Liver (tissue), 8 donors: ENCODE measurements at regions not wholly inside any gene's neighbourhood (a gene's known extent, or its start where the extent isn't known, plus 50 kb on each side); places are given as distances from the start of the nearest gene placed in this dataset.

Experiments used
- DNase-seq: peaks from one replicate; pipeline ENCODE4 v3.0.0-alpha.2; 2017; ENCODE audit warnings: low spot score
- H3K27ac ChIP-seq, 2 donors: one replicate each; pipeline ENCODE4 v1.7.0; 2013; ENCODE audit warnings: inconsistent platforms in 2 of 2, low read length in 2 of 2, control low read depth in 1 of 2, low read depth in 1 of 2, mild to moderate bottlenecking in 1 of 2
- H3K27me3 ChIP-seq, 4 donors: one replicate each; pipeline versions ENCODE4 v1.6.1 to v1.7.0; 2013; ENCODE audit warnings: low read length in 3 of 4, inconsistent platforms in 1 of 4, mild to moderate bottlenecking in 1 of 4, moderate library complexity in 1 of 4; ENCODE audit not compliant: control insufficient read depth in 4 of 4, insufficient read depth in 4 of 4
- H3K36me3 ChIP-seq, 4 donors: one replicate each; pipeline versions ENCODE4 v1.6.1 to v1.7.0; 2013; ENCODE audit warnings: low read length in 3 of 4, mild to moderate bottlenecking in 3 of 4, low read depth in 1 of 4, moderate library complexity in 1 of 4; ENCODE audit not compliant: control insufficient read depth in 4 of 4, insufficient read depth in 3 of 4
- H3K4me1 ChIP-seq, 4 donors: one replicate each; pipeline versions ENCODE4 v1.6.1 to v1.7.0; 2013; ENCODE audit warnings: low read length in 3 of 4, mild to moderate bottlenecking in 3 of 4, moderate library complexity in 1 of 4; ENCODE audit not compliant: control insufficient read depth in 4 of 4, insufficient read depth in 4 of 4
- H3K4me3 ChIP-seq, 3 donors: one replicate each; pipeline versions ENCODE4 v1.6.1 to v1.7.0; 2013; ENCODE audit warnings: low read length in 3 of 3, control low read depth in 1 of 3, low read depth in 1 of 3, mild to moderate bottlenecking in 1 of 3
- H3K9ac ChIP-seq, 2 donors: one replicate each; pipeline ENCODE4 v1.7.0; 2013; ENCODE audit warnings: low read length in 2 of 2, mild to moderate bottlenecking in 2 of 2, moderate library complexity in 2 of 2, control low read depth in 1 of 2, low read depth in 1 of 2
- H3K9me3 ChIP-seq, 4 donors: one replicate each; pipeline versions ENCODE4 v1.6.1 to v1.7.0; 2013; ENCODE audit warnings: low read length in 3 of 4; ENCODE audit not compliant: control insufficient read depth in 4 of 4
- ATF3 ChIP-seq: IDR thresholded peaks from 2 replicates; pipeline ENCODE4 v1.6.1; 2016; ENCODE audit warnings: antibody characterized with exemption
- CTCF ChIP-seq: fragments of 150-350 bp; IDR thresholded peaks from 2 replicates; pipeline ENCODE4 v1.5.1; 2017; ENCODE audit warnings: improper control_type of control experiment, low read depth, low read length; ENCODE audit not compliant: missing input control
- EGR1 ChIP-seq, 2 donors: IDR thresholded peaks; 2 replicates each; pipeline ENCODE4 v1.6.1; 2016 to 2018; ENCODE audit warnings: antibody characterized with exemption in 2 of 2, low read depth in 2 of 2
- FOXA1 ChIP-seq: IDR thresholded peaks from 2 replicates; pipeline ENCODE4 v1.6.1; 2016; ENCODE audit warnings: antibody characterized with exemption
- FOXA2 ChIP-seq: IDR thresholded peaks from 2 replicates; pipeline ENCODE4 v1.6.1; 2016; ENCODE audit warnings: antibody characterized with exemption
- GABPA ChIP-seq, 2 donors: IDR thresholded peaks in 1 of 2; conservative IDR thresholded peaks in 1 of 2; 2 replicates each; pipeline ENCODE4 v1.6.1; 2016; ENCODE audit warnings: antibody characterized with exemption in 2 of 2, mild to moderate bottlenecking in 1 of 2, moderate library complexity in 1 of 2
- HNF4A ChIP-seq, 2 donors: conservative IDR thresholded peaks; 2 replicates each; pipeline ENCODE4 v1.6.1; 2016; ENCODE audit warnings: antibody characterized with exemption in 2 of 2, mild to moderate bottlenecking in 2 of 2
- HNF4G ChIP-seq: IDR thresholded peaks from 2 replicates; pipeline ENCODE4 v1.6.1; 2016; ENCODE audit warnings: antibody characterized with exemption
- JUND ChIP-seq, 2 donors: IDR thresholded peaks; 2 replicates each; pipeline ENCODE4 v1.6.1; 2016; ENCODE audit warnings: antibody characterized with exemption in 2 of 2
- MAX ChIP-seq: IDR thresholded peaks from 2 replicates; pipeline ENCODE4 v1.6.1; 2016; ENCODE audit warnings: antibody characterized with exemption
- NR2F2 ChIP-seq: IDR thresholded peaks from 2 replicates; pipeline ENCODE4 v1.6.1; 2016; ENCODE audit warnings: antibody characterized with exemption
- RAD21 ChIP-seq, 2 donors: IDR thresholded peaks; 2 replicates each; pipeline ENCODE4 v1.6.1; 2016; ENCODE audit warnings: antibody characterized with exemption in 2 of 2, mild to moderate bottlenecking in 2 of 2
- REST ChIP-seq: IDR thresholded peaks from 2 replicates; pipeline ENCODE4 v1.6.1; 2016; ENCODE audit warnings: antibody characterized with exemption, mild to moderate bottlenecking
- RXRA ChIP-seq, 2 donors: IDR thresholded peaks; 2 replicates each; pipeline ENCODE4 v1.6.1; 2017 to 2018; ENCODE audit warnings: antibody characterized with exemption in 2 of 2, mild to moderate bottlenecking in 1 of 2
- SP1 ChIP-seq: IDR thresholded peaks from 2 replicates; pipeline ENCODE4 v1.6.1; 2018; ENCODE audit warnings: antibody characterized with exemption, mild to moderate bottlenecking
- TAF1 ChIP-seq: conservative IDR thresholded peaks from 2 replicates; pipeline ENCODE4 v1.6.1; 2016; ENCODE audit warnings: antibody characterized with exemption, mild to moderate bottlenecking
- YY1 ChIP-seq: IDR thresholded peaks from 2 replicates; pipeline ENCODE4 v1.6.1; 2016; ENCODE audit warnings: antibody characterized with exemption, mild to moderate bottlenecking
- ZBTB33 ChIP-seq: IDR thresholded peaks from 2 replicates; pipeline ENCODE4 v1.6.1; 2016; ENCODE audit warnings: antibody characterized with exemption
- WGBS: extraction: QIAGEN DNeasy Blood & Tissue Kit; methylation state at CpG from one replicate; pipeline ENCODE4 v1.1.7; 2013; 5-methylcytosine and 5-hydroxymethylcytosine counted together
- donor health status: healthy.
- donor health status: healthy.
- donor health status: healthy.
- donor health status: healthy.
- donor health status: healthy.

- no peak for DNase-seq
- TF ChIP-seq ZBTB33 (no peak), ATF3 (no peak), NR2F2 (no peak), EGR1 (IDR thresholded peaks at IDR 0.05; ENCODE audit: low read depth in 2 of 2) (no peak), HNF4A (conservative IDR thresholded peaks at IDR 0.05) (no peak), FOXA2 (no peak), TAF1 (no peak), RXRA (IDR thresholded peaks at IDR 0.05) (no peak), FOXA1 (no peak), REST (no peak), MAX (no peak), HNF4G (no peak), GABPA (IDR thresholded peaks at IDR 0.05 in 1 of 2, conservative IDR thresholded peaks at IDR 0.05 in 1 of 2) (no peak), CTCF (no peak), JUND (IDR thresholded peaks at IDR 0.05) (no peak), RAD21 (IDR thresholded peaks at IDR 0.05) (no peak), YY1 (no peak), SP1 (no peak)
- 73% methylated on average over 3 of the region's 3 CpGs for WGBS
- Histone ChIP-seq H3K4me1 (no peaks in the 10 kb centered on the region), H3K4me3 (no peak overlapping the region), H3K27me3 (peaks cover 0 to 13% (median 0%) of the 10 kb centered on the region in 4 donors), H3K9ac (no peak overlapping the region), H3K36me3 (no peaks in the 10 kb centered on the region), H3K27ac (no peak overlapping the region), H3K9me3 (no peaks in the 10 kb centered on the region)
Measured at GRCh38 chr10:3229815-3230214, 57.2 kb upstream of the PITRM1 start.

- Histone ChIP-seq H3K4me3 (no peak overlapping the region), H3K36me3 (no peaks in the 10 kb centered on the region), H3K9ac (no peak overlapping the region), H3K27me3 (peaks cover 0 to 13% (median 0%) of the 10 kb centered on the region in 4 donors), H3K27ac (no peak overlapping the region), H3K4me1 (no peaks in the 10 kb centered on the region), H3K9me3 (no peaks in the 10 kb centered on the region)
- DNase-seq: no peak
- TF ChIP-seq HNF4A (conservative IDR thresholded peaks at IDR 0.05) (no peak), RAD21 (IDR thresholded peaks at IDR 0.05) (no peak), FOXA2 (no peak), EGR1 (IDR thresholded peaks at IDR 0.05; ENCODE audit: low read depth in 2 of 2) (no peak), FOXA1 (no peak), CTCF (no peak), GABPA (IDR thresholded peaks at IDR 0.05 in 1 of 2, conservative IDR thresholded peaks at IDR 0.05 in 1 of 2) (no peak), MAX (no peak), REST (no peak), YY1 (no peak), HNF4G (no peak), RXRA (IDR thresholded peaks at IDR 0.05) (no peak)
- 83% methylated on average over 10 of the region's 10 CpGs for WGBS
Measured at GRCh38 chr10:3228629-3228945, 56.0 kb upstream of the PITRM1 start.
